GM18870 (cell line): ENCODE measurements at regions not wholly inside any gene's neighbourhood (a gene's known extent, or its start where the extent isn't known, plus 50 kb on each side); places are given as distances from the start of the nearest gene placed in this dataset.

Experiments
- ATAC-seq: cut with Tn5 transposase; IDR thresholded peaks from one replicate; pipeline ENCODE4 v1.9.1; 2021; ENCODE audit warnings: moderate library complexity; ENCODE audit not compliant: unreplicated experiment

GRCh38 chr3:150104564-150104963 lies 133.9 kb upstream of the PFN2 start:
- ATAC-seq = no peak

GRCh38 chr3:150101016-150101415 lies 130.3 kb upstream of the PFN2 start:
- no peak for ATAC-seq

GRCh38 chr3:150098621-150099020 lies 127.9 kb upstream of the PFN2 start:
- peak; percentile 59 for ATAC-seq

- peak; percentile 58 for ATAC-seq
These were observed 126.8 kb upstream of the PFN2 start for GRCh38 chr3:150097588-150097890.

GRCh38 chr3:150096700-150097587 lies 126.2 kb upstream of the PFN2 start:
- ATAC-seq = peak; percentile 8

- no peak for ATAC-seq
These were observed 123.6 kb upstream of the PFN2 start for GRCh38 chr3:150094150-150094933.

GRCh38 chr3:150091626-150092025 lies 120.9 kb upstream of the PFN2 start:
- no peak for ATAC-seq

- ATAC-seq = no peak
These were observed 120.2 kb upstream of the PFN2 start for GRCh38 chr3:150090877-150091276.

GRCh38 chr3:150090006-150090405 lies 119.3 kb upstream of the PFN2 start:
- ATAC-seq = no peak

GRCh38 chr3:150084128-150084527 lies 113.4 kb upstream of the PFN2 start:
- no peak for ATAC-seq

GRCh38 chr3:150083655-150084042 lies 113.0 kb upstream of the PFN2 start:
- no peak for ATAC-seq

- ATAC-seq = no peak
These were observed 112.4 kb upstream of the PFN2 start for GRCh38 chr3:150082898-150083654.

GRCh38 chr3:150081084-150081483 lies 110.4 kb upstream of the PFN2 start:
- no peak for ATAC-seq

GRCh38 chr3:150080058-150080730 lies 109.5 kb upstream of the PFN2 start:
- no peak for ATAC-seq

- ATAC-seq = no peak
These were observed 108.5 kb upstream of the PFN2 start for GRCh38 chr3:150079029-150079739.

GRCh38 chr3:150077581-150078247 lies 107.0 kb upstream of the PFN2 start:
- no peak for ATAC-seq

- no peak for ATAC-seq
These were observed 106.4 kb upstream of the PFN2 start for GRCh38 chr3:150077107-150077506.

- ATAC-seq = no peak
These were observed 105.7 kb upstream of the PFN2 start for GRCh38 chr3:150076443-150076842.

GRCh38 chr3:150075417-150075865 lies 104.7 kb upstream of the PFN2 start:
- no peak for ATAC-seq
